ENCODE measurements at regions not wholly inside any gene's neighbourhood (a gene's known extent, or its start where the extent isn't known, plus 50 kb on each side); places are given as distances from the start of the nearest gene placed in this dataset.

DNA sequence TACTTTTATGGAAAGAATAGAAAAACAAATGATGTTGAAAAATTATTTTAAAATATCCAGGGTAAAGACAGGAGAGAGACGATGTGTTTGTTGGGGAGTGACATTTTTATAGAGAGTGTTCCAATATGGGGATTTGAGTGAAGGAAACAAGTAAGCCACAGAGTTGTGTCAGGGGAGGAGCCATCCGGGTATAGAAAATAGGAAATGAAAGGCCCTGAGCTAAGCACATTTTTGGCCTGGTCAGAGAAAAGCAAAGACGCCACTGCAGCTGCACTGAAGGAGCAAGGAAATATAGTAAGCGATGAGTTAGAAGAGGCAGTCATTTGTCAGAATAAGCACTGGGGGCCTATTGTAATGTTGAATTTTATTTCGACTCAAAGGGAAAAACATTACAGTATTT, 107.3 kb upstream of the ADGRL4 start:
- Histone ChIP-seq H3K9me3 (ENCODE audit: insufficient read depth, low read depth, low read length) (no peaks in the 10 kb centered on the region), H3K27me3 (ENCODE audit: insufficient read depth, low read length) (no peaks in the 10 kb centered on the region), H3K27ac (ENCODE audit: low read length) (no peak overlapping the region)

DNA sequence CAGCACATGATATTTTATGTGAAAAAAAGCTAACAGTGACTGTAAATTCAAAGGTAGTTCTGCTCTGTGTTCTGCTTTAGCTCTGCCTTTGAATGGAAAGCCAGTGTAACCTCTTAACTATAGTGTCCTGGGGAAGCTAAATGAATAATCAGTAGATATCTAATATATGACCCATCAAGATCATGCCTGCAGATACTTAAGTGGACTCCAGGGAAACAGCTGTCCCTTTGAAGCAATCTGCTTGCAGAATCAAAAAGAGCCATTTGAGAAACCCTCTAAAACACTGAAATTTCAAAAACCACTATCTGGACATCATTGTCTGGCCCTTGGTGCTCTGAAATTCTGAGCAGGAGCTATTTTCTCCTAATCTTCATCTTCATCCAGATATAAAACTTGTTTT, 104.2 kb upstream of the ADGRL4 start:
- no peaks in the 10 kb centered on the region for H3K9me3 ChIP-seq (ENCODE audit: insufficient read depth, low read depth, low read length)
- H3K4me3 ChIP-seq (ENCODE audit: low read length), result no peak overlapping the region
- no peak overlapping the region for H3K9ac ChIP-seq (ENCODE audit: low read depth, low read length)
- no peaks in the 10 kb centered on the region for H3K4me1 ChIP-seq (ENCODE audit: insufficient read depth, low read length)
- no peaks in the 10 kb centered on the region for H3K36me3 ChIP-seq (ENCODE audit: insufficient read depth, low read depth, low read length)
- no peaks in the 10 kb centered on the region for H3K27me3 ChIP-seq (ENCODE audit: insufficient read depth, low read length)
- H3K27ac ChIP-seq (ENCODE audit: low read length), result no peak overlapping the region

More for the DNA sequence above, 107.3 kb upstream of the ADGRL4 start:
- Histone ChIP-seq H3K4me3 (ENCODE audit: low read length) (no peak overlapping the region), H3K36me3 (ENCODE audit: insufficient read depth, low read depth, low read length) (no peaks in the 10 kb centered on the region), H3K9ac (ENCODE audit: low read depth, low read length) (no peak overlapping the region), H3K4me1 (ENCODE audit: insufficient read depth, low read length) (no peaks in the 10 kb centered on the region)

DNA sequence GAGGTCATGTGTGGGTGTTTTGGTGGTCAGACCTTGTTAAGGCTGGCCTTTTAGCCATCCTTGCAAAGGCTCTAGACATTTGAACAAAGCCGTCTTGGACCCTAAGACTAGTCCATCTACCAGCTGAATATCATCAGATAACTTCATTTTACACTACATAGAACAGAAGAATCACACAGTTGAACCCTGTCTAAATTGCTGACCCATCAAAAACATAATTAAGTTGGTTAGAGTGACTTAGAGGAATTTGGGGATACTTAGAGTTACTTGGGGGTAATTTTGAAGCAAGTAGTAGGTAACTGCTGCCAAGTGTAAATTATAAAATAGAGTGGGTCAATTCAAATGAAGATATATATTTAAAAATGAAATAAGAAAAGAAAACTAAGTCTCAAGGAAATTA, 102.9 kb upstream of the ADGRL4 start:
- no peak overlapping the region for H3K4me3 ChIP-seq (ENCODE audit: low read length)
- no peaks in the 10 kb centered on the region for H3K27me3 ChIP-seq (ENCODE audit: insufficient read depth, low read length)
- H3K4me1 ChIP-seq (ENCODE audit: insufficient read depth, low read length), result no peaks in the 10 kb centered on the region
- H3K9me3 ChIP-seq (ENCODE audit: insufficient read depth, low read depth, low read length), result no peaks in the 10 kb centered on the region
- H3K9ac ChIP-seq (ENCODE audit: low read depth, low read length), result no peak overlapping the region
- H3K36me3 ChIP-seq (ENCODE audit: insufficient read depth, low read depth, low read length), result no peaks in the 10 kb centered on the region
- H3K27ac ChIP-seq (ENCODE audit: low read length), result no peak overlapping the region

DNA sequence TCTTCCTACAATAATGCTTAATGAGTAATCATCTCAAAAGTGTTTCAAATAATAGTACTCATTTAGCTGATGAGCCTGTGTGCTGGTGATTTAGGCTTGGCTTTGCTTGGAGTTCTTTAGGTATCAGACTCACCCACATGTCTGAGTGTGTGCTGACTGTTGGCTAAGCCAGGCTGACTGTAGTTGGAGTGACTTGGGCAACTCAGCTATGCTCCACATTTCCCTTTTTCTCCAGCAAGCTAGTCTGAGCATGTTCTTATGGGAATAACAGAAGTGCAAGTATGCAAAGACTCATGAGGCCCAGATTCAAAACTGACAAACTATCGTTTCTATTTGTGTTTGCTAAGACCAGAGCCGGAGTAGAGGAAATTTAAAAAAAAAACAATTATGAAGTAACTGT, 99.0 kb upstream of the ADGRL4 start:
- no peaks in the 10 kb centered on the region for H3K4me1 ChIP-seq (ENCODE audit: insufficient read depth, low read length)

DNA sequence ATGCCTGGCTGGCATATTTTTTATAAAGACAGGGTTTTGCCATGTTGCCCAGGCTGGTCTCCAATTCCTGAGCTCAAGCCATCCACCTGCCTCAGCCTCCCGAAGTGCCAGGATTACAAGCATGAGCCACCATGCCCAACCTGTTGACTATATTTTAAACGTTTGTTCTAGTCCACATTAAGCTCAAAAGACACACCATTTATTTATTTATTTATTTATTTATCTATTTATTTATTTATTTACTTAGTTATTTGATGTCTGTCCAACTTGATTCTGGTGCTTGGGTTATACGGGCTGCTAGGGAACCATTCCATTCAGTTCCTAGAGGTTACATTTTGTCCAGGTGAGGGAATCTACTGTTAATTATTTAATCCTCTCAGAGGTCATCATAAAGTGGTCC, 98.1 kb upstream of the ADGRL4 start:
- Histone ChIP-seq H3K27me3 (ENCODE audit: insufficient read depth, low read length) (no peaks in the 10 kb centered on the region), H3K4me1 (ENCODE audit: insufficient read depth, low read length) (no peaks in the 10 kb centered on the region), H3K27ac (ENCODE audit: low read length) (no peak overlapping the region), H3K4me3 (ENCODE audit: low read length) (no peak overlapping the region), H3K9me3 (ENCODE audit: insufficient read depth, low read depth, low read length) (no peaks in the 10 kb centered on the region), H3K9ac (ENCODE audit: low read depth, low read length) (no peak overlapping the region), H3K36me3 (ENCODE audit: insufficient read depth, low read depth, low read length) (no peaks in the 10 kb centered on the region)

More for the DNA sequence above, 99.0 kb upstream of the ADGRL4 start:
- no peaks in the 10 kb centered on the region for H3K9me3 ChIP-seq (ENCODE audit: insufficient read depth, low read depth, low read length)
- no peaks in the 10 kb centered on the region for H3K27me3 ChIP-seq (ENCODE audit: insufficient read depth, low read length)
- H3K9ac ChIP-seq (ENCODE audit: low read depth, low read length), result no peak overlapping the region
- H3K36me3 ChIP-seq (ENCODE audit: insufficient read depth, low read depth, low read length), result no peaks in the 10 kb centered on the region
- H3K4me3 ChIP-seq (ENCODE audit: low read length), result no peak overlapping the region
- H3K27ac ChIP-seq (ENCODE audit: low read length), result no peak overlapping the region

DNA sequence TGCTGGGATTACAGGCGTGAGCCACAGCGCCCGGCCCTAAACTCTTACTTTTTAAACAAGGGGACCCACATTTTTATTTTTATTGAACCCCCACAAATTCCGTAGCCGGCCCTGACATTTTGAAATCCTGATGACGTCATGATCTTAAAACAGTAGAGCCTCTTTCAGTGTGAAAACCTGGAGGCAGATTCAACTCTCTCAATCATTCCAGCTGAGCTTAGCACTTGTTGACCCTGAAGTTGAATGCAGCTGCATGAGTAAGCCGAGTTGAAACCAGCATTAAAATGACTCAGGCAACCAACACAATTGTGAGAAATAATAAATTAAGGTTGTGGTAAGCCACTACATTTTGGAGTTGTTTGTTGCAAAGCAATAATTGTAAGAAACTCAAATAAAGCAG, 93.9 kb upstream of the ADGRL4 start:
- Histone ChIP-seq H3K4me3 (ENCODE audit: low read length) (no peak overlapping the region), H3K27ac (ENCODE audit: low read length) (no peak overlapping the region), H3K9ac (ENCODE audit: low read depth, low read length) (no peak overlapping the region), H3K9me3 (ENCODE audit: insufficient read depth, low read depth, low read length) (no peaks in the 10 kb centered on the region), H3K4me1 (ENCODE audit: insufficient read depth, low read length) (no peaks in the 10 kb centered on the region), H3K36me3 (ENCODE audit: insufficient read depth, low read depth, low read length) (no peaks in the 10 kb centered on the region), H3K27me3 (ENCODE audit: insufficient read depth, low read length) (no peaks in the 10 kb centered on the region)

DNA sequence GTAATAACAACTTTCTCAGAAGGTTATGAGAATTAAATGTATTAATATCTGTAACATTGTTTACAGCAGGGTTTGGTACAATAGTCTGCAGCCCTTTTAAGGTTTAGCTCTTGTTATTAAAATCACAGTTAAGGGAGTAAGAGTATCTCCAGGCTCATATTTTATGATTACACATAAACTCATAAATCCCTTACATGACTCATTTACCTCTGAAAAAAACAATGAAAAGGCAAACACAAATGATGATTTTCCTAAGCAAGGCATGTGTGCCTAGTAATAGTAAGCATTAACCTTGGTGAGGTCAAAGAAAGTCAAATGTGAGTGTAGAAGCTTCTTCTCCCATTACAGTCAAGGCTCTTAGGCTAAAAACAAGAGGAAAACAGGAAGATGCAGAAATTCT, 84.5 kb upstream of the ADGRL4 start:
- Histone ChIP-seq H3K4me3 (ENCODE audit: low read length) (no peak overlapping the region), H3K9me3 (ENCODE audit: insufficient read depth, low read depth, low read length) (no peaks in the 10 kb centered on the region), H3K4me1 (ENCODE audit: insufficient read depth, low read length) (no peaks in the 10 kb centered on the region), H3K27ac (ENCODE audit: low read length) (no peak overlapping the region), H3K36me3 (ENCODE audit: insufficient read depth, low read depth, low read length) (no peaks in the 10 kb centered on the region), H3K27me3 (ENCODE audit: insufficient read depth, low read length) (no peaks in the 10 kb centered on the region), H3K9ac (ENCODE audit: low read depth, low read length) (no peak overlapping the region)

DNA sequence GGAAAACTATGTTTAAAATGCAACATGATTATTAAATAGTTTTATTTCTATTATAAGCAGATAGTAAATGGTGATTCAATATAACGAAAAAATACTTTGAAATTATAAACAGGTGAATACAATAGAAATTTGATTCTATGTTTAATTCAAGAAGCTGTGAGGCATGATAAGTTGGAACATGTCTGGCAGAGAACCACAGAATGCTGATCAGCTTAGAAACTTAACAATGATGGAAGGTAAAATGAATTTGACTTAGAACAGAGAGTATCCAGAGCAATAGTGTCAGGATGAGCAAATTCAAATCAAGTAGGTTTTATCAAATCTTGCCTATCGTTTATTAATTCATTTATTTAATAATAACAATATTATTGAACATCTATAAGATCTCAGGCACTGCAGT, 83.4 kb upstream of the ADGRL4 start:
- Histone ChIP-seq H3K36me3 (ENCODE audit: insufficient read depth, low read depth, low read length) (no peaks in the 10 kb centered on the region), H3K9ac (ENCODE audit: low read depth, low read length) (no peak overlapping the region), H3K27ac (ENCODE audit: low read length) (no peak overlapping the region), H3K4me1 (ENCODE audit: insufficient read depth, low read length) (no peaks in the 10 kb centered on the region), H3K9me3 (ENCODE audit: insufficient read depth, low read depth, low read length) (no peaks in the 10 kb centered on the region), H3K27me3 (ENCODE audit: insufficient read depth, low read length) (no peaks in the 10 kb centered on the region), H3K4me3 (ENCODE audit: low read length) (no peak overlapping the region)

DNA sequence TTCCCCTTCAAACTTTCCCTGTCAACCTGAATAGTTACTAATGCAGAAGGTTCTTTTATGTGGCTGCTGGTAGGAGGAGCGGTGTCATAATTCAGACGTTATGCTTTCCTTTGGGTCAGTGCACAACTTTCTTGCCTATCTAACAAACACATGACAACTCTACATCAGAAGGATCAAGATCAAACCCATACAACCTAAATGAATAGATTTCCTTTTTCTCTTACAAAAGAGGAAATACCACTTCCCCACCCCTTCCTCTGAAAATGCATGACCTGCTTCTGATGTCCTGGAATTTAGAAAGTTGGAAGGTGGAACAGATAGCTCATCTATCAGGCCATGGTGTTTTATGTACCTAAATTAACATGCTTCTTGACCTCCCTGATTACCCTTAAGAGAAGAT, 75.7 kb upstream of the ADGRL4 start:
- H3K4me1 ChIP-seq (ENCODE audit: insufficient read depth, low read length), result no peaks in the 10 kb centered on the region
- no peaks in the 10 kb centered on the region for H3K27me3 ChIP-seq (ENCODE audit: insufficient read depth, low read length)
- H3K4me3 ChIP-seq (ENCODE audit: low read length), result no peak overlapping the region
- no peaks in the 10 kb centered on the region for H3K36me3 ChIP-seq (ENCODE audit: insufficient read depth, low read depth, low read length)
- H3K9ac ChIP-seq (ENCODE audit: low read depth, low read length), result no peak overlapping the region
- no peaks in the 10 kb centered on the region for H3K9me3 ChIP-seq (ENCODE audit: insufficient read depth, low read depth, low read length)
- no peak overlapping the region for H3K27ac ChIP-seq (ENCODE audit: low read length)

DNA sequence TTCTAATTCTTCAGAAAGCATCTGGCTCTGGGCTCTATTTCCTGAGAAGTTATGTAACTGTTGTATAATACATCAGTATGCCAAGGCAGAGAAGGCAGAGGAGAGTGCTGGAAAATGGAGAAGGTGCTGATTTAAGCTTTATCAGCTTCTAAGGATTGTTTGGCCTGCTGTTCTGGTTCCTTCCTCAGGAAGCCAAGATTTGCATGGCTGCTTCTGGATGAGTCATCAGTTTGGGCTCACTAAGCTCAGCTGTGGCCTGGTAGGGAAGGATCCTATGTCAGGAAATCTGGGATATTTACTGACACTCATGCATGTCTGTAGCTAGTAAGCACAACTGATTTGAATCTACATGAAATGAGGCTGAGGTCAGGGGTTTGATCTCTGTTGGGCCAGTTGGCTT, 73.2 kb upstream of the ADGRL4 start:
- Histone ChIP-seq H3K27me3 (ENCODE audit: insufficient read depth, low read length) (no peaks in the 10 kb centered on the region), H3K9me3 (ENCODE audit: insufficient read depth, low read depth, low read length) (no peaks in the 10 kb centered on the region), H3K36me3 (ENCODE audit: insufficient read depth, low read depth, low read length) (no peaks in the 10 kb centered on the region), H3K27ac (ENCODE audit: low read length) (no peak overlapping the region), H3K9ac (ENCODE audit: low read depth, low read length) (no peak overlapping the region), H3K4me3 (ENCODE audit: low read length) (no peak overlapping the region), H3K4me1 (ENCODE audit: insufficient read depth, low read length) (no peaks in the 10 kb centered on the region)

DNA sequence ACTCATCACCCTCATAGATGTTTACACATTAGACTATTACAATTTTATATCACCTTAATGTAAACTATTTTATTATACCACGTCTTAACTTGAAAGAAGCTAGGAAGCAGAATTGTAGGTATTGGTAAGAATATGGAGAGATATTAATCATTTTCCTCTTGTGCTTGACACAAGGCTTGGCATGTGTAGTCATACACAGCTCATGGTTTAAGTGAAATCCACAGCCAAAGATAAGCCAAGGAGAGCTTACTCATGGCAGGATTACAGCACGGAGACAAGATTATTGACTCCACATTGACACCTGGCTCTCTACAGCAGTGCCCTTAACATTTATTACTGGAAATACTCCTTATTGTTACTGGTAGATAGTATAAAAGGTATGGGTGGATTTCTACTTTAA, 68.4 kb upstream of the ADGRL4 start:
- Histone ChIP-seq H3K36me3 (ENCODE audit: insufficient read depth, low read depth, low read length) (no peaks in the 10 kb centered on the region), H3K9ac (ENCODE audit: low read depth, low read length) (no peak overlapping the region), H3K4me3 (ENCODE audit: low read length) (no peak overlapping the region), H3K9me3 (ENCODE audit: insufficient read depth, low read depth, low read length) (no peaks in the 10 kb centered on the region), H3K27ac (ENCODE audit: low read length) (no peak overlapping the region), H3K27me3 (ENCODE audit: insufficient read depth, low read length) (no peaks in the 10 kb centered on the region), H3K4me1 (ENCODE audit: insufficient read depth, low read length) (no peaks in the 10 kb centered on the region)

DNA sequence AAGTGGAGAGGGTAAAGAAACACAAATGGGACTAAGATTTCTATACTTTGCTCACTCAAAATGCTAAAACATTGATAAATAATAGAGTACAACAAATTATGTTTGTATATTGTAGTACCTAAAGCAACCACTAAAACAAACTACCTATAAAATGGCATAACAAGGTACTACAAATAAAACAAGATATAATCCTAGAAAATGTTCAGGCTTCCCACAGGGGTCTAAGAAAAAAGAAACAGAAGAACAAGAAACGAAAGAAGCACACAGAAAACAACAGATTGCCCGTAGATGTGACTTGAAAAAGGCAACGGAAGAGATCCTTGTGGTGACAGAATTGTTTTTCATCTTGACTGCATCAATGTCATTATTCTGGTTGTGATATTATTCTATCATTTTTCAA, 63.3 kb upstream of the ADGRL4 start:
- no peak overlapping the region for H3K9ac ChIP-seq (ENCODE audit: low read depth, low read length)
- no peak overlapping the region for H3K27ac ChIP-seq (ENCODE audit: low read length)
- no peaks in the 10 kb centered on the region for H3K36me3 ChIP-seq (ENCODE audit: insufficient read depth, low read depth, low read length)
- H3K9me3 ChIP-seq (ENCODE audit: insufficient read depth, low read depth, low read length), result no peaks in the 10 kb centered on the region
- H3K4me3 ChIP-seq (ENCODE audit: low read length), result no peak overlapping the region
- H3K27me3 ChIP-seq (ENCODE audit: insufficient read depth, low read length), result no peaks in the 10 kb centered on the region
- no peaks in the 10 kb centered on the region for H3K4me1 ChIP-seq (ENCODE audit: insufficient read depth, low read length)

DNA sequence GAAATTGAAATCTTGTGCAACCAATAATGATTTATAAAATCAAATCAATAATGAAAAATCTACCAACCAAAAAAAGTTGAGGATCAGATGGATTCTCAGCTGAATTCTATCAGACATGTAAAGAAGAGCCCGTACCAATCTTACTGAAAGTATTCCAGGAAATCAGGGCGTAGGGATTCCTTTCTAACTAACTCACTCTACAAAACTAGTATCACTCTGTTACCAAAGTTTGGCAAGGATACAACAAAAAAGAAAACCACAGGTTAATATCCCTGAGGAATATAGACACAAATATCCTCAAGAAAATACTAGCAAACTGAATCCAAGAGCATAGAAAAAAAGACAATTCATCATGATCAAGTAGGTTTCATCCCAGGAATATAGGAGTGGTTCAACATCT, 52.8 kb upstream of the ADGRL4 start:
- H3K4me1 ChIP-seq (ENCODE audit: insufficient read depth, low read length), result no peaks in the 10 kb centered on the region
- no peak overlapping the region for H3K27ac ChIP-seq (ENCODE audit: low read length)
- H3K9ac ChIP-seq (ENCODE audit: low read depth, low read length), result no peak overlapping the region
- no peaks in the 10 kb centered on the region for H3K9me3 ChIP-seq (ENCODE audit: insufficient read depth, low read depth, low read length)
- H3K4me3 ChIP-seq (ENCODE audit: low read length), result no peak overlapping the region
- H3K36me3 ChIP-seq (ENCODE audit: insufficient read depth, low read depth, low read length), result no peaks in the 10 kb centered on the region
- no peaks in the 10 kb centered on the region for H3K27me3 ChIP-seq (ENCODE audit: insufficient read depth, low read length)

All from iPS-20b (cell line).